A549 (cell line): ENCODE measurements at regions not wholly inside any gene's neighbourhood (a gene's known extent, or its start where the extent isn't known, plus 50 kb on each side); places are given as distances from the start of the nearest gene placed in this dataset.

ENCODE experiments used
- ELK1 ChIP-seq: fragments of 150-350 bp; IDR thresholded peaks from 2 replicates; pipeline ENCODE4 v1.6.1; 2014; ENCODE audit warnings: low read depth, mild to moderate bottlenecking, low read length
- MAX ChIP-seq: IDR thresholded peaks from 2 replicates; pipeline ENCODE4 v1.6.1; 2012
- POLR2A ChIP-seq: IDR thresholded peaks from 2 replicates; pipeline ENCODE4 v1.6.1; 2012; ENCODE audit warnings: mild to moderate bottlenecking, low read length
- RAD21 ChIP-seq, 2 experiments: fragments of >200 bp in 1 of 2; sonication (Bioruptor Twin) in 1 of 2; formaldehyde crosslinking in 1 of 2; IDR thresholded peaks in 1 of 2; conservative IDR thresholded peaks in 1 of 2; 2 replicates in 1 of 2; 3 replicates in 1 of 2; pipeline ENCODE4 v1.6.1; 2012 to 2018; ENCODE audit warnings: inconsistent platforms in 1 of 2
- SMC3 ChIP-seq: fragments of >200 bp; sonication (Bioruptor Twin); formaldehyde crosslinking; IDR thresholded peaks from 3 replicates; pipeline ENCODE4 v1.6.1; 2018; ENCODE audit warnings: inconsistent platforms

- TF ChIP-seq POLR2A, result no peak
- TF ChIP-seq ELK1, result no peak
- TF ChIP-seq SMC3, result no peak
- no peak for TF ChIP-seq RAD21 (conservative IDR thresholded peaks at IDR 0.05 in 1 of 2, IDR thresholded peaks at IDR 0.05 in 1 of 2)
- no peak for TF ChIP-seq MAX
Observed at GRCh38 chr5:113693701-113694100, 180.2 kb downstream of the YTHDC2 start.
